Activated CD8-positive, alpha-beta memory T cell treated with anti-CD3 and anti-CD28 coated beads for 24 hours (primary cell): ENCODE measurements at regions not wholly inside any gene's neighbourhood (a gene's known extent, or its start where the extent isn't known, plus 50 kb on each side); places are given as distances from the start of the nearest gene placed in this dataset.

Source experiments
- DNase-seq: peaks from one replicate; pipeline ENCODE4 v3.0.0-alpha.2; 2020

DNA sequence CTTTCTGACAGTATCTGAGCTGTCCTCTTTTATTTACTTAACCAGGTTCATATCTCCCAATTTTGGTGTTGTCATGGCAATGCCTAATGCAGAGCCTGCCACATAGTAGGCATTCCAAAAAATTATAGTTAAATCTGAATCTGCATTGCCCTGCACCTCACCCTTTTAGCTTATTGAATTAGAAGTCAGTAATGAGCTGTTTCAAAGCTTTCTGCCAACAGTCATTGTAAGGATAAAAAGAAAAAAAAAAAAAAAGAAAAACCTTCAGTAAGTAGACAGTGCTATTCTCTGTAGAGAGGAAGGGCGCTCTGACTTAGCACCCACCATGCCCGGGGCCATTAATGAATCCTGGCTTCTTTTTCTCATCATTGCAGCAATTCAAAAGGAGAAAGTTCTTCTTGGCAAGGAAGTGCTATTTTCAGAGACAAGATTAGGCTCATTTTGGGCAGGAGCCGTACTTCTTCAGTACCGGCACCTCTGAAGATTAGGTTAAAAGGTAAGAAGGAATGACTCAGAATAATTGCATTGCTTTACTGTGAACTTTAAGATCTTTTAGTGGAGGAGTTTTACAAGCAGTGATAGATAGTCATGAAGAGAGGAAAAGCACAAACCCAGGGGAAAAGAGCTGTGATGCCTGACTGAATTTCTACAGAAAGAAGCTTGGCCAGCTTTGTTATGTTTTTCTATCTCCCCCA, 2041.2 kb upstream of the PIK3C3 start:
- no peak for DNase-seq

DNA sequence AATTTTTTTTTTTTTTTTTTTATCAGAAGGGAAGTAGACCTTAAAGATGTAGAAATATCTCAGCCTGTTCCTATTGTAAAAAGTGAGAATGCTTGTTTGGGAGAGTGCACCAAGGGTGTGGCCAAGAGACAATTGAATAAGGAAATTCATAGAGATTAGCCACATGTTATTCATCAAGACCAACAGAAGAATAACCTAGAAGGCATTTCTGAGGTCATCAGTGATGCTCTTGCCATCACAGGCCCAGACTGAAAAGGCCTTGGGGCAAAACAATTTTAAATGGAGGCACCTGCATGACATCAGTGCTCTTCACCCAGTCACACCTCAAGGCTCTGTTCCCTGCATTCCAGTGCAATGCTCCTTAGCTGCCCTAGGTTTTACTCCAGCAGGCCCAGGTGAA, 2043.3 kb upstream of the PIK3C3 start:
- no peak for DNase-seq

DNA sequence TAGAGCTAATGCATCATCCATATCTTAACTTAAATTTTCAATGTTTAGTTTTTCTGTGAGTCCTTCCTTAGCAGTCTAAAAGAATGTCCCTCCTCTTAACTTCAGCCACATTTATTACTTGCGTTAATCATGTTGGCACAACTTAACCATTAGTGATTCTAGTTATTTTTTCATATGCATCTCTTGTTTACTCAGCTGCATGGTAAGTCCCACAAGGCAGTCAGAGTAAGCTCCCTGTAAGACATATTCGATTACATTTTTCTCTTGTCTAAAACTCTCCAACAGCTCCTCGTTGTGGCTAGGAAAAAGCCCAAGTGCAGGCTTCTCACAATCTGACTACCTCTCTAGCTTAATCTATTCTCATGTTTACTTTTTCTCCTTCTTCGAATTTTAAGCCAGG, 2045.3 kb upstream of the PIK3C3 start:
- DNase-seq = no peak

DNA sequence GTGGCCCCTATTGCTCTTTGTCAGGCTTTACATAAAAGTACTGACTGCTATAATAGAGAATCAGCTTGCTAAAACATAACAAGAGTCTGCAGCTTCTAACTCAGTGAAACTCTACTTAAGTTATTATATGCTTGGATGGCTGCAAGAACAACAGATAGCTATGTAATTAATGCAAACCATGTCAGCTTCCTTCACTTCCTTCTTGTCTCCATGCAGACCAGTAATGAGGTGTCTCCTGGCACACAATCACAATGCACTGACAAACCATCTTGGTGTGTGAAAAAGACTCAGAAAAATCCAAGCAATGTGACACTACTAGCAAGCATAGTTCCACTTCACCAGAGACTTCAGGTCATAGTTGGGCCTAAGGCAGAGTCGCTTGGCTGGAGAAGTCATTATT, 2068.9 kb upstream of the PIK3C3 start:
- DNase-seq = no peak

DNA sequence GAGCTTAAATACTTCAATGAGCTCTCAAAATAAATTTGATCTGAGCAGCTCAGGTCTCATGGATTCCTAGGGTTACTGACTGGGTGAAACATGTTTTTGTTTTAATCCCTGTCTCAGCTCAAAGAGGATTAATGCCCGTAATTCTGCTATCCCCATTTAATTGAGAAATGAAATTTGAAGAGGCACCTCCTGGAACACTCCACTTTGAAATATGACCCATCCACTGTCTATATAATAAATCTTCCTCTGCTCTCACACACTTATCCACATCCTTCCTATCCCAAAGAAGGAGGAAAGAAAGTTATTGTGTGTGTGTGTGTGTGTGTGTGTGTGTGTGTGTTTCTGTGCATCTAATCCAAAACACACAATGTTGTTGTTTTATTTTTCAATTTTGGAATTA, 2082.4 kb upstream of the PIK3C3 start:
- DNase-seq = no peak

DNA sequence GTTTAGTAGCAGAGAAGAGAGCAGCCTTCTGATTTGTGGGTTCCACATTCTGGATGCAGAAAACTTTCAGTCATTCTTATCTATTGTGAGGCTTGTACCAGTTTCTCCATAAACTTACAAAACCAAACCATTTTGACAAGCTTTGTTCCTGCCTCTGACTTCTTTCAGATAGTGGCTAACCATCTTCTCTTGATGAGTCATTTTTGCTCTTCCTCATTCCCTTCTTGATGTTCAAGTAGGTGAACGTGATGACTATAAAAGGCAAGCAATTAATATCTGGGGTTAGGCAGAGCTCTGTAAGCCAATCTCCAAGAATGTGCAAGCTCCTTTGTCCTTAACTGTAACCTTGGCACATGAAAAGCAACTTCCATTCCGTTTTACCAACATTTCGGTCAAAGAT, 2083.1 kb upstream of the PIK3C3 start:
- no peak for DNase-seq

DNA sequence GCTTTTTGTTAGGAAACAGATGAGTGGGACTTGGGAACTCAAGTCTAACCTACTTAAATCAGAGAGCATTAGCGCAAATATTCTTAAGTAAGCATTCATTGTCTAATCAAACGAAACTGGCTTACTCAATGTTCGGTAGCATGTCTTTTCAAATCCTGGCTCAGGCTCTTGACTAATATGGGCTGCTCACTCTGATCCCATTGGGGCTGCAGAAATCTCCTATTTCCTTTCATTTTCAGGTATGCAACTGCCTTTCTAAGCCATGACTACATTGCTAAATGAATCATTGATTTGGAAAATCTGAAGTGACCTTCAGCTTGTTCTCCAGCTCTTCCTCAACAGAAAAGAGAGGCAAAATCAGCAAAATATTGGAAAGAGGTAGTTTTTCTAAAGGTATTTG, 2084.4 kb upstream of the PIK3C3 start:
- no peak for DNase-seq

DNA sequence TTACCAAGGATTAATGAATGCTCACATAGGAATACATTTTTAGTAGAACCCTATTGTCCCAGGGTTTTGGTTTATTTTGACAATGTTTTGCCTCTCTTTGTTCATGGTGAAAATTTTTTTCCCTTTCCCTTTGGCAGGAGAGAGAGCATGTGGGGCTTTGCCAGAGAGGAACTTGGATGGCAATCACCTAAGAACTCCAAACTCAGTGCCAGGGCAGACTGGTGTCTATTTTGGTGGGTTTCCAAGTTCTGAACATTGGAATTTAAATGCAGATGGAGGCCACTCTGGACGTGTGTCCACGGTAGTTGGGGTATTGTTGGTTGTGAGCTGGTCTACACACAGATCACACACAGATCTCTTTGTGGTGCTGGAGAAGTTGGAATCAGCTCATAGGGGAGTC, 2091.1 kb upstream of the PIK3C3 start:
- DNase-seq = no peak

DNA sequence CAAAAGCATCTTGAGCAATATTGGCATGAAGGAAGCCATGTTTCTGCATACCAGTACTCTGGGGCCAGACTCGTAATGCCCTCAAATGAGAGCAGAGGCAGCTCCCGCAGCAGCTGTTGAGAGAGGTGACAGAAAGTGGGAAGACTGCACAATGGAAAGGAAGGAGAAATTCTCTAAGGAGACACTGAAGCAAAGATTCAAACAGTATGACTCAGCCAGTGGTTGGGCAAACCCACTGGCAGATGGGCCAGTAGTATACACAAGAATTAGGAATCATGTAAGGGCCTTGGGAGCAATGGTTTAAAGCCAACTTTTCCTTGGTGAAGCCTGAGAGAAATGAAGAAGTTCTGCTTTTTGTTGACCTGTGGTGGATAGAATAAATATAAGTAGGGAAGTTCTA, 2092.7 kb upstream of the PIK3C3 start:
- no peak for DNase-seq

DNA sequence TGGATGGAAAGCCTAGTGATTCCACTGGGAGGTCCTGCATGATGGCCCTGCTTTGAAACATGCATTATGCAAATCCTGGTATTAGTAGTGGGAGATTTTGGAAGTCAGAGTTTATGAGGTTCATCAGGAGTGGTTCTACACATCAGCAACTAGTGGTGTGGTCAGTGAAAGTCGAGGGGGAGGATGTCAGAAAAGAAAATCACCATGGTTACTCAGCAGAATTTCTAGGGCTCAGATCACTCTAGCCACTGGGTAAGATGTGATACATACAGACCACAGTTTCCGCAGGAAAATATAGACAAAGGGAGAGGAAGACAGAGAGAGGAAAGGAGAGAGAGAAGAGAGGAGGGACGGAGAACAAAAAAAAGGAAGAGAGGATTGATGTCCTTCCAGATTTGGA, 2100.7 kb upstream of the PIK3C3 start:
- DNase-seq = no peak

DNA sequence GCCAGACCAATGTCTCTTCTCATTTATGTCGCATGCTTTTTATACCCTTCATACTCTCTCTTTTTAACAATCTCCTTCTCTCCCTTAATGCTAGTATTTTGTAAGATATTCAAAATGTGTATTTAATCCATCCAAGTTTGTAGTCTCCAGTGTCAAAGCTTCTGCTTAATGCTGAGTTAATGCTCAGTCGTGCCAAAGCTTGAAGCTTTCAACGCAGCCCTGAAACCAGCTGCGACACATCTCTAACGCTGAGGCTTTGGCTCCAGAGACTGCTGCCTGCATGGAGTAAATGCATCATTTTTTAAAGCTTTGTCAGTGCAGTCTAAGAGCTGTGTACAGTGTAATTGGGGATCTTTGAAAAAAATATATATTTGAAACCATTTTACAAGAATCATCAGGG, 2108.8 kb upstream of the PIK3C3 start:
- no peak for DNase-seq

DNA sequence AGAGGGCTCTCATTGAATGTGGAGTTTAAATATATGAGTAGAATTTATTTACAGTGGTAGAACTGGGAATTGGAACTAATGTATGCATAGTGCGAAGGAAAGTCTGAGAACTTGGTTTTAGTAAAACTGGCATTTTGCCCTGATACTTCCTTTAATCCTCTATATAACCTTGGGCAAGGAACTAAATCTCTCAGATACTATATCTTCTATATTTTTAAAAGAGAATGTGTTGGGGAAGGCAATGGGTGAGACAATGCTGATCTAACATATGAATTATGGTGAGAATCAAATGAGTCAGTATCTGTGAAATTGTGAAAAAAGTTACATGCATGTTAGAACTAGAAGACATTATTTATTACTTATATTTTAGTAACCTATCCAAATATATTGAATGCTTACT, 2109.4 kb upstream of the PIK3C3 start:
- DNase-seq = no peak

DNA sequence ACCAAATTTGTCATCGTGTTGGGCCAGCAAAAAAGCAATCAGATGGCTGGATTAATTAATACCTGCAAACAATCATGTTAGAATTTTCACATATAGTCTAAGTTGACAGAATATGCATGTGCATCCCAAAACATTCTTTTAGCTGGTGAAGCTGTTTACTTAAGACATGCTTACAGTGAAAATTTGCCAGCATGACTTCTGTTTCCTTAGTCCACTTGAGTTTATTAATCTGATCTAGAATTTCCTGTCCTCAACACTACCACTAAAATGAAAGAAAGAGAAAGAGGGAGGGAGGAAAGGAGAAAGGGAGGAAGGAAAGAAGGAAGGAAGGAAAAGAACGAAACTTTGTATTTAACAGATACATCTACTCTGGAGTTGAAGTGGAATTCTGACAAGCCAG, 2109.9 kb upstream of the PIK3C3 start:
- no peak for DNase-seq

DNA sequence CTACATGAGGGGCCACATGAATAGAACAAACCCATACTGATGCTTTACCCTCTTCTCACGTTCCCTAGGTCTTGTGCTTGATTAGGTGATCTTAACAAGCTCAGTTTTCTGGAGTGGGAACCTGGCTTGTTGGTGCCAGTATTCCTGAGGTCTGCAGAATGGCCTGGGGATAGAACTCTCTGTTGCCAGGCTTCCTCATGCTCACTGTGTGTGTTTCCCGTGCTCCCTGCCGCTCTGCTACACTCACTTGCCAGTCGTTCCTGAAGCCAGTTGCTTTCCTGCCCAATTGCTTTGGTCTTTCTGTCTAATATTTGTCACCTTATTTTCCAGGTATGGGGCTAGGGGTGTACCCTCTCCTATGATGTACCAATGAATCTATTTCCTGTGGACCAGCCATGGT, 2111.5 kb upstream of the PIK3C3 start:
- no peak for DNase-seq

DNA sequence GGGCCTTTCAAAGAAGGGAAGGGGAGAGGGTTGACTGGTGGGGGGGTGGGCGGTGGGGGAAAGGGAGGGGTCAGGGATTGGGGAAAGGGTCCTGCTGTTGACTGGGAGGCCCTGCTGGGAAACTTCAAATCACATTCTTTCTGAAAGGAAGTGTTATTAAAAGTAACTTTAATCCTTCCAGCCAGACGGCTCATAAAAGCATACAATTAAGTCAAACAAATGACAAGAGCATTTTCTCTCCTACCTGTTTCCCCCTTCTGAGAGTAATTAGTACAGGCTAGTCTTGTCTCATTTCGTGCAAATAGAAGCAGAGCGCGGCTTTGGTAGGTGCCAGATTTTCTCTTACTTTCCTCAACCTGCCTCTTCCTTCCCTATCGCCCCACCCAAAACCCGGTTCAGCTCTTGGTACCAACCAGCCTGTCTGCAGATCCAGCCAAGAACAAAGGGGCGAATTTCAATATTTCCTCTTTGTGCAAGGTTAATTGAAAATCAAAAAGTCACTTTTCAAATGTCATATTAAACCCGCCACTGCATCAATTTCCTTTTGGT, 2112.6 kb upstream of the PIK3C3 start:
- DNase-seq = no peak

DNA sequence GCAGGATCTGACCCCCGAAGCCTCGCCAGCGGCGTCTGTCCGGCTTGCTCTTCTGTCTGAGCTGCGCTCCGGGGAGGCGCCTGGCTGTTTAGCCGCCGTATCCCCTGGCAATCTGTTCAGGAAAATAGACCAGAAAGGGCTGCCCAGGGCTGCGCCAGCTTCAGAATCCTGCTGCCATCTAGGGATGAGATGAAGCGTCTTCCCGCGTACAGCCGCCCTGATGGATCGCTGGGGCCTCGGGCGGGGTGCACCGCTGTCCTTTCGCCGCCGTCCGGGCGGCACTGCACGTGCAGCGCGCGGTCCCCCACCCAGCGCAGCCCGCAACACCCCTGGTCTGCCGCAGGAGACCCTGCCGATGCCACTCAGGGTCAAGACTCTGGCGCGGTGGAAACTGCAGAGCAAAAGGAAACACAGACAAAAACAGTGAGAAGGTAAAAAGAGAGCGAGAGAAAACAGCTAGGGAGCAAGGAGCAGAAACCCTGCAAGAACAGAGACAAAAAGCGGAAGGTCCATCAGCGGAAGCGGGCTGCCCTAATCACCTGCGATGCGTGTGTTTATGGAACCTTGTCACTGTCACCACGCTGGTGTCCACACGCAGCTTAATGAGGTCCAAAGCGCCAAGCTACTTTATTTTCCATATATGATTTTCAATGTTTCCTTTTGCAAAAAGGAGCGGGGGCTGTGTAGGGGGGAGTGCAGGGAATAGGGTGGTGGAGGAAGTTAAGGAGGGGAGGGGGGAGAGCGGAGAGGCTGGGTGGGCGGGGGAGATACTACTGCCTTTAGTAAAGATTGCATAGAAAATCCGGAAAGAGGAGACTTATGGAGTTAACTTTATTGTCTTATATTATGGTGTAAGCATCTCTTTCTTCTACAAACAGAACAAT, 2113.3 kb upstream of the PIK3C3 start:
- DNase-seq = no peak

DNA sequence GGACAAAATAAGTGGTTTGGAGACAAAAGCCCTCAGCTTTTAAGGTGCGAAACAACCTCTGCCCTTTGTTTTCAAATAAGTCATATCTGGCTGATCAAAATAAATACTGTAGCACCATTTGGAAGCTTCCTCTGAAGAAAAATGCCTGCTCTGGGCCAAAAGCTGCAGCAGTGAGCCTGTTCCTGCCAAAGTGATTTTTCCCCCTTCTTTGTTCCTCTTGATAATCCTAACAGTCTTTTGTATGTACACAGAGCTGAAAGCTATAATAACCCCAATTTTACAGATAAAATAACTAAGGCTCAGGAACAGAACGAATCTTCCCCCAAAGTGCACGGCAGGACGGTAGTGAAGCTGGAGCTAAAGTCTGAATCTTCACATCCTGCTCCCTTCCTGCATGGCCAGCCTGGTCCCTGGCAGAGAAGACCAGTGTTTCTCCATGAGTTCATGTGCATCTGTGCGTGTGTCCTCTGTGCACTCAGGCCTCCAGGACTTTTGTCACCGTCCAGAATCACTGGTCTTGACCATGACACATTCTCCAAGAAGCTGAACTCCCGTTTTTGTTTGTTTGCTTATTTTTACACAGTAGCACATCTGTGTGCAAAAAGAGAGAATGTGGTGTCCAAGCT, 2114.1 kb upstream of the PIK3C3 start:
- no peak for DNase-seq

DNA sequence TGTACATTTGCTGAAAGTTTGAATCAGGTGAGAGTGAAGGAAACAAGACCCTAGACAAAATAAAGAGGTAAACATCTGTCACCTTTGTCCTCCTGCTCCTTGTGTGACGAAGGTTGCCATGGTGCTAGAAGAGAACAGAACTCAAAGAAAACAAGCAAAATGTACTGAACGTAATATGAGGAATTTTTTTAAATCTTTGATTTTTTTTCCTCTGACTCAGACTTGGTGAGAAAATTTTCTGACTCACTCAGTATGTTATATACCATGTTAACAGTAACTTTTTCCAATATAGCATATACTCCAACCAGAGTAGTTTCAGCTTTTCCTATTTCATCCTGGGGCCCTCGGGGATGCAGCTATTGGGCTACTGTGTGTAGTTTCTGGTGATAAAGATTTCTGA, 2114.6 kb upstream of the PIK3C3 start:
- no peak for DNase-seq

DNA sequence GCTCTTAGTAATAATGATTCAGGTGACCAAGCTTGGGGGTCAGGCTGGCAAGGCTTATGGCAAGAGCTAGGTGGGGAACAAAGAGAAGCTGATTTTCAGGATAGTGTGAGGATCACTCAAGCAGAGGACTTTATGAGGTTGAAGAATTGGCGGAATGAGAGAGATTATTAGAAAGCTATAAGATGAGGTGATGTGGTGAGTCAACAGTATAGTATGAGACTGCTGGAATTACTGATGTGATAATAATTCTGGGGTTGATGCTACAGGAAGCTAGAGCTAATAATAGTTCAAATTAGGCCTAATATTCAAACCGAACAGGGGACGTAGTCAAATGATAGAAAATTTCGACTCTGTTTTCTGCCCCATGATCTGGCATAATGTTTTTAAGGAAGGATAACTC, 2115.3 kb upstream of the PIK3C3 start:
- DNase-seq = no peak

DNA sequence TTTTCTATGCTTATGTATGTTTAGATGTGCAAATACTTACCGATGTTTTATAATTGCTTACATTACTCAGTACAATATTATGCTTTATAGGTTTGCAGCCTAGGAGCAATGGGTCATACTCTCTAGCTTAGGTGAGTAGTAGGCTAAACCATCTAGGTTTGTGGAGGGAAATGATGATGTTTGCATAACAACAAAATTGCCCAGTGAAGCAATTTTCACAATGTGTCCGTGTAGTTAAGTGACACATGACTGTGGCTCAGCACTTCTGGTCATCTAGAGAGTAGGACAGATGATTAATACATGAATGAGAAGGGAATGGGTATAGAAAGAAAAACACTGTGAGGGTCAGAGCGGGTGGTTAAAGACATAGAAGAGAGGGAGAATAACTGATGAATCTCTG, 2116.2 kb upstream of the PIK3C3 start:
- DNase-seq = no peak

DNA sequence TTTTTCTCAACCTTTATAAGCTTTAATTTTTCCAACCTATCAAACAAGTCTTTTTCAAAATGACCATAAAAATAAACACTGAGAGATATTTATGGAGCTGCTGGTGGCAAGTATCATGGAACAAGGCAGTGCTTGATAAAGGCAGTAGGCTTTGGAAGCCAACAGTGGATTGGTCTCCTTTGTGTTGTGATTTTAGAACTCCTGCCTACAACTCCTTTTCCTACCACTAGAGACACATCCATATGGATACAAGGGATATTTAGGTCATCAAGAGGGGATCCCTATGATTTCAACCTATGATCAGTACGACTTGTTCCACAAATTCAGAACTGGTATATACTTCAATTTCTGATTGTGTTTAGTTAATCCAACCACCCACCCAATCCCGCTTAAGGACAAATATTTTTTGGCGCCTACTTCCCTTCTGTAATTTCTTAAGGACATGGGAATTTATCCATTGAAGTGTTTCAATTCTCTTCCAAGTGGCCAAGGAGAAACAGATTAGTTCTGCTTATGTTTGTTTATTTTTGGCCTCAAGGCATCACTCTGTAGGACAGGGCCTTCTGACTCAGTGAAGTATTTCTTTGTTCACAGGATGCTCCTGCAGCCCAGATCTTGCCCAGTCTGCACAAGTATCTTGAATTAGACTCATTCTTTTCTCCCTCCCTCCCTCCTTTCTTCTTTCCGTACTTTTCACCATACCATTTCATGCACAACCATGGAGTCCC, 2119.6 kb upstream of the PIK3C3 start:
- no peak for DNase-seq

DNA sequence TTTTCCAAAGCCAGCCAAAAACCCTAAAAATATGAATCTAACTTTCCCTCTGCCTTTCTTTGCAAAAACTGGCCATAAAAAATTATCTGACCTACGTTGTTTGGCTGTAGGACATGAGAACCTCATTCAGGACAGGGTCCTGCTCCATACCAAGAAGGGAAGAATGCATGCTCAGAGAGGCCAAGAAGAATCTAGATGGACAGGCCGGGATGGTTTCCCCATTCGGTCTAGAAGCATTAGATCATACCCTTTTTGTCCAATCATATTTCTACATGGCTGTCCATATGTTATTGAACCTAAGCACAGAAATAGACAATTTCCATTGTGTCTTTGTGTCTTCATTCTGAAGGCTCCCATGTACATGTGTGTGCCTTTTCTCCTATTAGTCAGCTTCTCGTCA, 2120.4 kb upstream of the PIK3C3 start:
- no peak for DNase-seq

DNA sequence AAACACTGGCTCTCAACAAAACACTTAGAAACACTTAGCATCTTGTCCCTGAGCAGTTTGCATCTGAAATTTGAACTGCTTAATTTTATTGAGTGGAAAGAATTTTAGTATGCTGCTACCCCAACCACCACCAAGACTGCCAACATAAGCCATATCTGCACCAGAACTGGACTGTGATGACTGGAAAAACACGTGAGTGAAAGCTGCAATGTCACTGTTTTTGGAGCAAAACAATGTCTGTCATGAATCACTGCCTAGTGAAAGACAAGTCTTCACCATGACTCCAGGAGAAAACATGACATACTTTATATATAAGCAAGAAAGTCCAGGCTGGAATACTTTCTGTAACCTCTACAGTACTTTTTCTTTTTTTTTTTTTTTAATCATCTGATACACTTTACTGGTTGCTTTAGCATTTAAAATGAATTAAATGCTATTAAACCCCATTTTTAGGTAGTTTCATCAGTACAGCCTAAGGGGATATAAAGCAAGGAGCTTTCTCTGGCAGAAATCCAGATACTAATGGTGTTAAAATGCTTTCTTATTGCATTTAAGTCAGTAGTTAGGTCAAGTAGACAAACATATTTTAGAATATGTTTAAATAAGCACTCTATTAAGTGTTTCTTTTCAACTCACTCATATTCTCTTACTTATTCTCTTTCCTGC, 2129.4 kb upstream of the PIK3C3 start:
- no peak for DNase-seq
